ENCODE measurements at regions not wholly inside any gene's neighbourhood (a gene's known extent, or its start where the extent isn't known, plus 50 kb on each side); places are given as distances from the start of the nearest gene placed in this dataset.

DNA sequence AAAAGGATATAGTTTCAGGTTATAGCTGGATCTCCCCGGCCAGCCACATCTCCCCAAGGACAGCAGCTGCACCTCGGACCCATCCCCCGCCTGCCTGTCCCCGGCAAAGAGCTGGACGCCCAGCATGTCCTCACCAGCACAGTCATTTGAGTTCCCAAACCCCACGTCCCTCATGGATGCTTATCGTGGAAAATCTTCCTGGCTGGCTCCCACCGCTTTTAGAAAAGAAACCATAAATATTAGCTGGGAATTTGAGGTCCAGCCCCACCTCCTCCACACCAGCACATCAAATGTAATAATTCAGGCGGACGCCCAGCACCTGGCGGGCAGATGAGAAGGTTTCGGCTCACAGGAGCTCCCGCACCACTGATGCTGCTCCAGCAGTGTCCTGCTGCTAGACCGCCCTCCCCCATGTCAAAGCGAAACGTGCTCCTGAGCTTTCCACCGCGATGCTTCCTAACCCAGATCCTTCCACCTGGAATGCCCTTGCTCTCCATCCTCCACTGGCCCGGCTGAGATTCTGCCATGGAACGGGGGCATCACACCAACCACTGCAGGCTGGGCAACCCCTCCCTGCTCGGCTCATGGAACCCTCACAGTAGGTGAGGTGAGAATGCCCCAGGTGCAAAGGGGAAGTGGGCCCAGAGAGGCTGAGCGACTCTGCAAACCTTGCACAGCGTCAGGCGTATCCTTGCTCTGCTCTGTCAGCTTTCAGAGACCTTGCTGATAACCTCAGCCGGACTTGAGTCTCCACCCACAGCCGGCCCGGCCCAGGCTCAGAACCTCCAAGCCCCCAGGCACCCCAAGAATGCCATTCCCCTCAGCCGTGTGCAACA is 71.5 kb upstream of the GPC1 start:
- no peak for DNase-seq

DNA sequence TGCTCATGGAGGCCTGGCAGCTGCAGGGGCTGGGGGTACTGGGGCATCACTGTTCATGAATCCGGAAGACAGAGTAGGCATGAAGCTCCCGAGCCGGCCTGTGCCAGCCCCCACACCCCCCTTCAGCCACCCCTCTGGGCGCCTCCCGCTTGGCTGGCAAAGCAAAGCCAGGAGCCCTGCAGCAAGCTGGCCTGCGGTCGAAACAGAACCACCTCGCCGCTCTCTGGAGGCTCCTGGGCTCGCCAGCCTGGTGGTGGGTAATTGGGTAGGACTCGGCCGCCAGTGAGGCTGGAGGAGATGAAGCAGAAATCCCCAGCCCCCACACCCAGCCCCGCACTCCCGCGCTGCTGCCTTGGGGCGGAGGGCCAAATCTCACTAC is 70.9 kb upstream of the GPC1 start:
- no peak for DNase-seq

DNA sequence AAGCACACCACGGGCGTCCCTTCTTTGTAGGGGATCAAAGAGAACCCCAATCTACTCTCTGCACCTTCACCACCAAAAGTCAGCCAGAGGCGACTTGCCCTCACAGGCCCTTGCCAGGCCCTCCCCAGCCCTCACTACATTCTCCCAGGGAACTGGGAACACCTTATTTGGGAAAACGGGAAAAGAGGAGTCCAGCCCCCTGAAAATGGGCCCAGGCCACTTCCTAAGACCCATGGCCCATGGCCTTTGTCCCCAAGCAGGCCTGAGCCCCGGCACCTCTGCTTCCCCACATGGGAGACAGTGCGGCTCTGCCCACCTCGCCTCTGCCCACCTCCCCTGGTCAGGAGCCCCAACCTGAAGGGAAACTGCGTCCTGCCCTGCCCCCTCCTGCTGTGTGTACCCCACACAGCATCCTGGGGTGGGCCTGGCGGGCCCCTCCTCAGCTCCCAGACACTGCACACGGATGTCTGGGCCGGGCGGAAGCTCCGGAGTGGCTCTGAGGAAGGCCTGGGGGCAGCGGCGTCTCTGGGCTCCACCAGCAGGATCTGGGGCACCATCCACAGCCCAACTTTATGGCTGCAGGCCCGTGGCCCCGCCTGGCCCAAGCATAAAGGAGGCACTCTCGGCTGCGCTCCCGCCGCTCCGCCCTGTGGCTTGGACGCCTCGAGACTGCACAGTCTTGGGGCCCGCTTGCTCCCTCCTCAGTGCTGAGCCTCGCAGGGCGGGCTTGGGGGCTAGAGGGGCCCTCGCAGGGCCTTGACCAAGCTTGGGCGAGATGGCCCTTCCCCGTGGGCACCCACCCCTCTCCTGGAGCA is 70.3 kb upstream of the GPC1 start:
- no peak for DNase-seq

DNA sequence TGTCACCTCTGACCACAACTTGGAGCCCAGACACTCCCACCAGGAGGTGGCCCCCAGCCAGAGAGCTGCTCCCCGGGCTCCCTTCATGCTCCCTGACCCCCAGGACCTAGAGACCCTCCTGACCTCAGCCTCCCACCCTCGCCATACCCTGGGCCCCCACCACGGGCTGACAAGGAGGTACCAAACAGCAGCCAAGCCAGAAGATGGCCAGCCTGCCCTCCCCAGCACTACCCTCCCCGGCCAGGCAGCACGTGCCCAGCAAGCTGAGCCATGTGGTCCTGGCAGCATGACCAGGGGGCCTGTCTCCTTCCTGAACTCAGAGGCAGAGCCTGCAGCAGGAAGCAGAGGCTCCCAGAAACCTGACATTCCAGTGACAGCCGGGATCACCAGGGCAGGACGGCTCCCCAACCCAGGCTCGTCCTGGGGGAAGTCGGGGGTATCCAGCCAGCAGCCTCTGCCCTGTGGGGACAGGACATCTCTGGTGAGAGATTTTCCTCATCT is 69.4 kb upstream of the GPC1 start:
- DNase-seq: no peak

DNA sequence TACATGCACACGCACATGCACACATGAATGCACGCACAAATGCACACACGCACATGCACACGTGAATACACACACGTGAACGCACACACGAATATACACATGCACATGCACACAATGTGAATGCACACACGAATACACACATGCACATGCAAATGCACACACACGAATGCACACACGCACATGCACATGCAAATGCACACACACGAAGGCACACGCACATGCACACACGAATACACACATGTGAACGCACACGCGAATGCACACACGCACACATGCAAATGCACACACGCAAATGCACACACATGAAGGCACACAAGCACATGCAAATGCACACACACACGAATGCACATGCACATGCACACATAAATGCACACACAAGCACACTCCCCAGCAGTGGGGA is 68.6 kb upstream of the GPC1 start:
- no peak for DNase-seq

DNA sequence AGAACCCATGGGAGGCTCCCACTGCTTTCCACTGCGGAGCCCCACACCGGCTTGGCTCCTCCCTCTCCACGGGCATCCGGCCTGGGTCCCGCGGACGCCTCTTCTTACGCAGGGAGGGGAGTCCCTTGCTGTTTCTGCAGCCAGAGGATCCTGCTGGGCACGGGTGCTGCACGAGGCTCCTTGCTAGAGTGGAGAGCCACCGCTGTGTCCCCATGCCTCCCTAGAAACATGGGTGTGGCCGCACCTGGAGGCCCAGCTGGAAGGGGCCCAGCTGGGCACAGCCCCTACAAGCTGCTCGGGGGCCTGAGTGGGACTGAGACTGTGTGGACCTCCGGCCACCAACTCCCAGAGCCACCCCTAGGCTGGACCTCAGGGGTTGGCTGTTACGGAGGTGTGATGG is 67.7 kb upstream of the GPC1 start:
- DNase-seq: no peak

DNA sequence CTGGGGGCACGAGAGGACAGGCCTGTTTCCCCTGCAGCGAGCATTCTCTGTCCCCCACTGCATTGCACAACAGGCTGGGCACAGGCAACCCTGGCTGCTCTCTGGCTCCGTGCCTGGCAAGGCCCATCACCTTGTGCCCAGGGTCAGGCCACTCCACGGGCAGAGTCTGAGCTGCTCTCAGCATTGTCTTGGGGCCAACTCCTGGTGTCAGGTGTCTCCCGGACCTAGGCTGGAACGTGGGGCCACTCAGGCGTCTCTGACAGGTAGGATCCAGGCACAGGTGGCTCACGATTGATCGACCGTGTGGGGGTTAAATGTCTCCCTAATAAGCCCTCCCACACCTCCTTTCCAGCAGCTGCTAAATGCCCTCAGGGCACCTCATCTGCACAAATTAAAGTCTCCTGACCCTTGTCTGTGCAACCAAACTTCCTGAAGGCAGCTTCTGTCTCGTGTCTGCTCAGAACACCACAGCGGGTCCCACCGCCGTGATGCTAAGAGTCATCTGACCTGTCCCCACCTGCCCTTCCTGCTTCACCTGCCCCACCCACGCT is 66.6 kb upstream of the GPC1 start:
- no peak for DNase-seq

DNA sequence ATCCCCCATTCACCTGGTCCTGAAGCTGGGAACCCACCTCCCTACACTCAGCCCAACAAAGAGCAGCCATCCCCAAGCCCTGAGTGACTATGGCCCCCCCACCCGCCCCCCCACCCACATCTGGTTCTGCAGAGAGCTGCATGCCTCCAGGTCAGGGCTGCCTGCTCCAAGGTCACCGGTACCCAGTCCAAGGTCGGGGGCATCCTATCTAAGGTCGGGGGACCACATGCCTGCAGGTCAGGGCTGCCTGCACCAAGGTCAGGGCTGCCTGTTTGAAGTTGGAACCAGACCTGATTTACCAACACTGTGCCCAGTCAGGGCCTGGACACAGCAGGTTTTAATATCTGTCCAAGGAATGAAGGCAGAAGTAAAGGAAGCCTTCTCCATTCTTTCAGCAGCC is 66.1 kb upstream of the GPC1 start:
- DNase-seq: no peak

DNA sequence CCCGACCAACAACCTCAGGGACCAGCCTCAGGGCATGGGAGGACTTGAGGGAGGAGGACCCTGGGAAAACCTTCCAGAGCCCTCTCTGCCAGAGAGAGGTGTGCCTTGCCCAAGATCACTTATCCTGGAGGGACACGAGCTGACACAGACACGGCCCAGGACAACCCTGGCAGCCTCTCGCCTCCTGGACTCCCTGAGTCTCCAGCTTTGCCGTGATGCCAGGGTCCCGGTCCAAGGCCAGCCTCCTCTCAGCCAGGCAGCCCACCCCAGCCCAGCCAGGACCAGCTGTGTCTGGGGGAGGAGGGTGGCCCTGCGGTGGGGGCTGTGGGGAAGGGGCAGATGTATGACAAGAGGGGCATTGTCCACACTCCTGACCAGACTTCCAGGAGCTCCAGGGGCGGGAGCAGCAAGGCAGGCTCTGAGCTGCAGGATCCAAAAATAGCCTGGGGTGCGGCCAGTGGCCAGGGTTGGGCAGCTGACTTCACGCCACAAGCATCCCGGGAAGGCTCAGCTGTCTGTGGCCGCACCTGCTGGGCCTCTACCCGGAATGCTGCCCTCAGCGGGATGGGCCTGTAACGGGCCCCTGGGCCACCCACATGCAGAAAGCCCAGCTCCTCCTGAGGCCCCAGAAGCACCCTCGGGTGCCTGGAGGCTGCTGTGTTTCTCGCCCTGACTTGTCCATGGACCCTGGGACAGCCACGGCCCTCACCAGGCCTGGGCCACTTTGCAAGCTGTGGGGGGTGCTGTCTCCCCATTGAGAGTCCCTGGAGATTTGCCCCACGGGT is 65.5 kb upstream of the GPC1 start:
- DNase-seq: no peak

DNA sequence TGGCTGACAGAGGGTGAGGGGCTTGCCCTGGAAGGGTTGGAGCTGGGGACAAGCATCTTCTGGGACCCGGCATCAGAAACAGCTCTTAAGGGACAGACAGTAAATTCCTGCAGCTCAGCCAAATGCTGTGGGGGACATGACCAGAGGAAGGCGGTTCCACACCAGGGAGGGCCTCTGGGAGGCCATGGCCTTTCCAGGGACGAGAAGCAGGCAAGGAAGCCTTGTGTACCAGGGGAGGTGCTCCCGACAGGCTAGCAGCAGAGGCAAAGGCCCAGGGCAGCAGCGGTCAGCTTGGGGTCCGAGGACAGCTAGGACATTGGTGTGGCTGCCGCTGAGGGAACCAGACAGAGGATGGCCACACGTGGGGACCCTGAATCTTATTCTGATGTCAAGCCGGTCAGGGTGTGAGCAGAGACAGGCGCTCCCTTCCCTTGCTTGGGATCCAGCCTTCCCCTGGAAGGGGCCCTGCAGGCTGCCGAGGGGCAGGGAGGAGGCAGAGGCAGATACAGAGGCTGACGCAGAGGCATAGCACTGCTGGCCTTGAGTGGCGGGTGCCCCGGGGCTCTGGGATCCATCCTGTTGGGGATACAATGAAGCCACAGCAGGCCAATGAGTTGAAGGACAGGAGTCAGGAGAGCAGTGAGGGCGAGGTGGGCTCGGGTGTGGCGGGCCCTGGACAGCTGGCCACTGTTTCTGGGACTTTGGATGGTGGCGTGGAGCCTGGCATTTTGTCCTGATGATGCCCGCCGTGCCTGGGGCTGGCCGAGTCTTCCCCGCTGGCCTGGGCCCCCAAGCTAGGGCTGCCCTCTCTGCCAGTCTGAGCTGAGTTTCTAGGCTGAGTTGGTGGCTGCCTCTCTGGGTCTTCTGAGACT is 64.1 kb upstream of the GPC1 start:
- DNase-seq: no peak

DNA sequence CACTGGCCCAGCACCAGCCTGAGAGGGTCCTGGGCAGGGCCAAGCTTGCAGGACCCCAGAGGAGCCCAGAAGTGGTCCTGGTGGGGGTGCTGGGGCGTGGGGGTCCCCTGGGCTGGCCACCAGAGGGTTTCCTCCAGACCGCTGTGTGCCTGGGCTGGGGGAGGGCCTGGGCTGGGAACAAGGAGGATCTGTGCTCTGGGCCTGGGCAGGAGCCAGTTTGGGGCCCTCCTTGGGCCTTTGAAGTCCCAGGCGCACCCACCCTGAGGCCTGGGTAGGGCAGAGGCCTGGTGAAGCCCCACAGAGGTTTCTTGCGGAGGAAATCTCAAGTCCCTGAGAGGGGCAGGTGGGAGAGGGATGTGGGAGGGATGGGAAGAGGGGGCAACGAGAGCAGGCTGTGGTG is 63.4 kb upstream of the GPC1 start:
- no peak for DNase-seq

DNA sequence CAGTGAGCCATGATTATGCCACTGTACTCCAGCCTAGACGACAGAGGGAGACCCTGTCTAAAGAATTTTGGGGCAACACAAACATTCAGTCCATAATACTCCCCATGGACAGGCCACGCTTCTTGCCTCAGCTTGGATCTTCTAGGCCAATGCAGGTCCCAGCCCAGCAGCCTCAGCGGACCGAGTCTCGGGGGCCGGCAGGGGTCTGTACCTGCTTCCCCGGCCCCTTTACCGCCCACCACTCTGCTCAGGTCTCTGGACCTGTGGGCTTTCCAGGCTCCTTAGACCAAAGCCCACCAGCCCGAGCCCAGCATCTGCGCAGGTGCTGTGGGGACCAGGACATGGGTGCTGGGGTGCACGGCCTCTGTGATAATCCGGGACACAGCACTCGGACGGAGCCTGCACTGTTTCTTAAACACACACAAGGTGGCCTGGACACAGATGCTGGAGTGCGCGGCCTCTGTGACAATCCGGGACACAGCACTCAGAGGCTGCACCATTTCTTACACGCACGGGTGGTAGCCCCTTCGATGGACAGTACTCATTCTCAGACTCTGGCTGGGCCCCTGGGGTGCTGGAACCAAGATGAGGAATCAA is 62.1 kb upstream of the GPC1 start:
- DNase-seq: no peak

DNA sequence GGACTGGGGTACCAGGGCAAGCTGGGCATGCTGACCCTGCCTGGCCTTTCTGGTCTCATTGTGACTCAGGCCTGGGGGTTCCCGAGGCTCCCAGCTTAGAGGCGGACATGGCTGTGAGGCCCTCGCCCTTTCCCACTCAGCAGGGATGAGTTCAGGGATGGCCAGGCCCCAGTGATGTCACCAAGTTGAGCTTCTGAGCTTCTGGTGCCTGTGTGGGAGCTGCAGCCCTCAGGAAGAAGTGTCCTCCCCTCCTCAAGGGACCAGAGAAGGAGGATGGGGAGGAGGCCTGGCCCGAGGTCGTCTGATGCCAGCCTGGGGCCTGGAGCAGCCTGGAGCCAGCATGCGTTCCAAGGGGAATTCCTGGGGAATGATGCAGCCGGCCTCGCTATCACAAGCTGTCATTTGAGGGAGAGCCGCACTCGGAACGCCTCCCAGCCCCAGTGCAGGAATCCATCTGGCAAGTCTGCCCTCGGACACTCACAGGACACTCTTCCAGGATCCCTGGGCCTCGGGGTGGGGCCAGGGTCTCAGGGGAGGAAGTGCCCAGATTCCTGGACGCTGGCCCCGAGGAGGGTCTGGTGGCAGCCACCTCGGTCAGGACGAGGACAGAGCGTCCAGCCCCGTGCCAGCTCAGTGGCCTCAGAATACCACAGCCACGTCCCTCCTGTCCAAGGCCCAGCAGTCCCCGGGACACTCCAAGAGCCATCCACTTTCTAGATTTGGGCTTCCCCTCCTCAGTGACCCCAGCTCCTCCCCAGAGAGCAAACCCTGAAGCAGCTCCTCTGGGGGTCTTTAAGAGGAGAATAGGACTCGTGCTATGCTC is 61.2 kb upstream of the GPC1 start:
- DNase-seq: no peak

DNA sequence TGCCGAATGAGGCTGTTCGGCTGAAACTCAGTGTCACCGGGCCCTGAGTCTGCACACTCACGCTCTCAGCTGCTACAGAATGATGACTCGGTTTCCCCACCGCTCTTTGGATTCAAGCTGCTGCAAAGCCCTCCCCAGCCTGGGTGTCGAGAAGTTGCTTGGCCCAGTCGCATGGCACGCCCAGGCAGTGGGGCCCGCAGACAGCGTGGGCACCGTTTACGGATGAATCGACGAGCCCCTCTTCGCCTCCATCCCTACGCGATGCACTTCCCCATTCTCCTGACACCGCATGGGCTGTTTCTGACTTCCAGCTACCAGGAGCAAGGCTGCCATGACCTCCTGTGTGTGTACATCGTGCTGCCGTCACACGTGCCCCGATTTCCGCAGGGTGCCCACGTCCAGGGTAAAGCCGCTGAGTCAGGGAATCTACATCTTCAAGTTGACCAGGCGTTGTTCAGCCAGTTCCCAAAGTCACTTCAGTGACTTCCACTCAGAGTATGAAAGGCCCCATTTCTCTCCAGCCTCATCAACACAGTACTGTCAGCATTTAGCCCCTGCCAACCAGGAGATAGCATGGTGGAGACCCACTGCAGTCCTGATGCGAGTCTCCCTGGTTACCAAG is 60.3 kb upstream of the GPC1 start:
- no peak for DNase-seq

DNA sequence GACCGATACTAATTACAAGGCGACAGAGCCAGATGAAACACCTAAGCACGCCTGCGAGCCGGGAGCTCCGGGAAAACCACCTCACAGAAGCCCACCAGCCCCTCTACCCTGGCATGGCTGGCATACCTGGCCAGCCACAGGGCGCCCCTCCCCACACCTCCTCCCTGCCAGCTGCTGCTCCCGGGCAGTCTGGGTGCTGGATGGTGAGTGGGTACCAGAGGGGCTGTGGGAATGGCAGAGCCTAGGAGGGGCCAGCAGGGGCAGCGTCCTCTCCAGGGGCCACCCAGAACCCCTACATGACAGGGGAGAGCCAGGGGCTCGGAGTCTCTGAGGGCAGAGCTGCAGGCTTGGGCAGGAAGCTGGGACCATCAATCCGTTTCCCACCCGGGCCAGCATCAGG is 58.7 kb upstream of the GPC1 start:
- DNase-seq: no peak

DNA sequence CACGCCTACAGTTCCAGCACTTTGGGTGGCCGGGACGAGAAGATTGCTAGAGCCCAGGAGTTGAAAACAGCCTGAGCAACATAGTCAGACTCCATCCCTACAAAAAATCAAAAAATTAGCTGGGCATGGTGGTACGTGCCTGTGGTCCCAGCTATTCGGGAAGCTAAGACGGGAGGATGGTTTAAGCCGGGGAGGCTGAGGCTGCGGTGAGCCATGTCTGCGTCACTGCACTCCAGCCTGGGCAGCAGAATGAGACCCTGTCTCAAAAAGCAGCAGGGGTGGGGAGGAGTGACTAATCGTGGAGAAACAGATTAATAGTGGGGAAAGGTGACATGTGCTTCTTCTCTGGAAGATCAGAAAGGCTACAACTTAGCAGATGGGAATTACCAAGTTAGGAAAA is 58.1 kb upstream of the GPC1 start:
- DNase-seq: no peak

DNA sequence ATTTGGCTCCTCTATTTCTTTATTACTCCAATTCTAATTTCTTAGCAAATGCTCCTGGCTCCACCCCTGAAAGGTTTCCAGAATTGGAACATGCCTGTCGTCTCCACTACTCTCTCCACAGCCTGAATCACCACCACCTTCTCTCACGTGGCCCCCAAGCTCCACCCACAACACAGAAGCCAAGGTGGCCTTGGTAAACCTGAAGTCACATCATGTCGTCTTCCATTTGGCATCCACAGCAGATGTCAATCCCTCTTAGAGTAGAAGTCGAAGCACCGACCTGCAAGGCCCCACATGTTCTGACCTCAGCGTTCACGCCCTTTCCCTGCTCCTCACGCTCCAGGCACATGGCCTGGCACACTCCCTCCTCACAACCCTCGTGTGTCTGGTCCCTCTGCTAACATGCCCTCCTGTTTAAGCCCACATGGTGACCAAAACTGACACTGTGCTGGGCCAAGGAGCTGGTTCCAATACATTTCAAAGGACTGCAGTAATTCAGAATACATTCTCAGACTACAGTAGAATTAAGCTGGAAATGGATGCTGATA is 56.3 kb upstream of the GPC1 start:
- DNase-seq: no peak

DNA sequence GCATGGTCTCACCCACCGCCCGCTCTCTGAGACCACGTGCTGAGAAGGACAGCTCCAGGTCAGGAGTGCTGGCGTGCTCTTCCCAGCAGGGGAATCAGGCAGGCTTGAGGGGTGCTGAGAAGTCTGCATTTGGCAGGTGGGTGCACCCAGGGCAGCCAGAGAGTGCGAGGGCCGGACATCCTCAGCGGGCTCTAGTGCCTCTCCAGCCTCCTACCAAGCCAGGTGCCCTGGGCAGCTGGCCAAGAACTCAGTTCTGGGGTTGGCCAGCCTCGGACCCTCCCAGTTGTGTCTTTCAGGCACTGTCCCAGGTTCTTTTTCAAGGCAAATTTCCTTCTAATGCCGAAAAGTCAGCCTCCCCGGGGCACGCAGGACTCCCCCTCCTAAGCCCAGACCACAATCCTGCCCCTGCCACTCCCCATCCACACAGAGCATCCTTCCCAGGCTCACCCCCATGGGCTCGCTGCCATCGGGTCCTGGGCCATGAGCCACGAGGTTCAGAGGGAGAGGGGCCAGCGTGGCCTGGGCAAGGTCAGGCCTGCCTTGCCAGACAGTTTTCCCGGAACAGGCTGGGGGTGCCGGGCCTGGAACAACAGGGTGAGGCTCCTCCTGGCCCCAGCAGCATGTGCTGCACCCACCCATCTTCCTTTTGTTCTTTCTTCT is 52.2 kb upstream of the GPC1 start:
- no peak for DNase-seq

Measured in stimulated activated CD4-positive, alpha-beta T cell treated with anti-CD3 and anti-CD28 coated beads, Interleukin-1b, Interleukin-23, amount 100 ng/mL, for 48 hours (primary cell).